ENCODE measurements at regions not wholly inside any gene's neighbourhood (a gene's known extent, or its start where the extent isn't known, plus 50 kb on each side); places are given as distances from the start of the nearest gene placed in this dataset.
A peak's percentile ranks its signal among the peaks of the same experiment; 100 is the strongest.

GRCh38 chr14:71290960-71291466 is 383.8 kb downstream of the PCNX1 start:
- H3K27me3 ChIP-seq (ENCODE audit: insufficient read depth, poor library complexity, severe bottlenecking), result no peaks in the 10 kb centered on the region
- H3K4me3 ChIP-seq (replicated peaks; ENCODE audit: insufficient read depth, low read length), result no peak overlapping the region
- peak; percentile 21 to 28 for DNase-seq (ENCODE audit: low read depth in 1 of 2, low spot score in 1 of 2)
- no peak overlapping the region for H3K27ac ChIP-seq (replicated peaks)
- TF ChIP-seq POLR2AphosphoS5 (IDR thresholded peaks at IDR 0.05; ENCODE audit: low read depth), result no peak
- TF ChIP-seq REST (IDR thresholded peaks at IDR 0.05; ENCODE audit: insufficient replicate concordance, low read depth), result no peak
- no peak for TF ChIP-seq CTCF (IDR thresholded peaks at IDR 0.05; ENCODE audit: insufficient read depth, low read length)
- TF ChIP-seq SPI1 (IDR thresholded peaks at IDR 0.05; ENCODE audit: borderline replicate concordance, low read depth), result peak; percentile 65; the same call in 1 of the 2 replicates
- no peak for TF ChIP-seq GABPA (IDR thresholded peaks at IDR 0.05; ENCODE audit: low read depth)

- H3K4me3 ChIP-seq (replicated peaks; ENCODE audit: insufficient read depth, low read length), result no peak overlapping the region
- no peak for TF ChIP-seq GABPA (IDR thresholded peaks at IDR 0.05; ENCODE audit: low read depth)
- no peak for TF ChIP-seq REST (IDR thresholded peaks at IDR 0.05; ENCODE audit: insufficient replicate concordance, low read depth)
- TF ChIP-seq POLR2AphosphoS5 (IDR thresholded peaks at IDR 0.05; ENCODE audit: low read depth), result no peak
- no peak for TF ChIP-seq CTCF (IDR thresholded peaks at IDR 0.05; ENCODE audit: insufficient read depth, low read length)
- no peak for TF ChIP-seq SPI1 (IDR thresholded peaks at IDR 0.05; ENCODE audit: borderline replicate concordance, low read depth)
- no peak overlapping the region for H3K27ac ChIP-seq (replicated peaks)
- no peak for DNase-seq (ENCODE audit: low read depth in 1 of 2, low spot score in 1 of 2)
- no peaks in the 10 kb centered on the region for H3K27me3 ChIP-seq (ENCODE audit: insufficient read depth, poor library complexity, severe bottlenecking)
These were observed 388.9 kb downstream of the PCNX1 start for GRCh38 chr14:71296184-71296583.

- TF ChIP-seq REST (IDR thresholded peaks at IDR 0.05; ENCODE audit: insufficient replicate concordance, low read depth), result no peak
- no peak for TF ChIP-seq CTCF (IDR thresholded peaks at IDR 0.05; ENCODE audit: insufficient read depth, low read length)
- TF ChIP-seq GABPA (IDR thresholded peaks at IDR 0.05; ENCODE audit: low read depth), result no peak
- TF ChIP-seq SPI1 (IDR thresholded peaks at IDR 0.05; ENCODE audit: borderline replicate concordance, low read depth), result no peak
- TF ChIP-seq POLR2AphosphoS5 (IDR thresholded peaks at IDR 0.05; ENCODE audit: low read depth), result no peak
- Histone ChIP-seq H3K27me3 (ENCODE audit: insufficient read depth, poor library complexity, severe bottlenecking) (no peaks in the 10 kb centered on the region), H3K27ac (replicated peaks) (no peak overlapping the region), H3K4me3 (replicated peaks; ENCODE audit: insufficient read depth, low read length) (no peak overlapping the region)
- DNase-seq (ENCODE audit: low read depth in 1 of 2, low spot score in 1 of 2), result no peak
These were observed 393.5 kb downstream of the PCNX1 start for GRCh38 chr14:71300566-71301330.
